ENCODE measurements at regions not wholly inside any gene's neighbourhood (a gene's known extent, or its start where the extent isn't known, plus 50 kb on each side); places are given as distances from the start of the nearest gene placed in this dataset.

GRCh38 chr13:21901336-21901735, 230.5 kb downstream of the FGF9 start:
- H3K27ac ChIP-seq (ENCODE audit: control insufficient read depth, insufficient read depth, low read length): no peak overlapping the region
- no peak overlapping the region for H2AFZ ChIP-seq (ENCODE audit: control insufficient read depth, low read length)
- H4K20me1 ChIP-seq (ENCODE audit: control insufficient read depth, extremely low read depth, insufficient read depth, low read length): no peaks in the 10 kb centered on the region
- peaks cover 12% of the 10 kb centered on the region for H3K27me3 ChIP-seq (ENCODE audit: control insufficient read depth, extremely low read depth, insufficient read depth, low read length)
- H3K4me2 ChIP-seq (ENCODE audit: control insufficient read depth, extremely low read depth, insufficient read depth, low read depth, low read length): no peak overlapping the region
- dilution Hi-C loops (cut with MboI; ENCODE audit: extremely low pct_ligation_motif_present, low sequenced_read_pairs): no loop called here
- no peak for FAIRE-seq
- no peaks in the 10 kb centered on the region for H3K4me1 ChIP-seq (ENCODE audit: control insufficient read depth, extremely low read depth, insufficient read depth, low read length)
- H3K36me3 ChIP-seq (ENCODE audit: control insufficient read depth in 2 of 2, extremely low read depth in 1 of 2, insufficient read depth in 2 of 2, low read length in 2 of 2): no peaks in the 10 kb centered on the region
- TF ChIP-seq CTCF (optimal IDR thresholded peaks at IDR 0.05 in 1 of 3, IDR thresholded peaks at IDR 0.05 in 1 of 3, conservative IDR thresholded peaks at IDR 0.05 in 1 of 3; ENCODE audit: extremely low read depth in 1 of 3, insufficient read depth in 2 of 3, low read length in 3 of 3): no peak
- TF ChIP-seq EZH2 (IDR thresholded peaks at IDR 0.05; ENCODE audit: low read length): no peak
- H3K9me1 ChIP-seq (ENCODE audit: control insufficient read depth, extremely low read depth, insufficient read depth, low read length): no peaks in the 10 kb centered on the region
- no peaks in the 10 kb centered on the region for H3K79me2 ChIP-seq (ENCODE audit: control insufficient read depth, insufficient read depth, low read length)
- no peak overlapping the region for H3K9ac ChIP-seq (ENCODE audit: control insufficient read depth, extremely low read depth, insufficient read depth, low read length)
- H3K4me3 ChIP-seq (ENCODE audit: control insufficient read depth in 2 of 3, extremely low read depth in 1 of 3, insufficient read depth in 2 of 3, low read depth in 1 of 3, low read length in 3 of 3): no peak overlapping the region
- H3K9me3 ChIP-seq (ENCODE audit: control insufficient read depth, low read depth, low read length): no peaks in the 10 kb centered on the region
- no peak for DNase-seq (ENCODE audit: low read depth, low spot score)

- no peak overlapping the region for H3K4me3 ChIP-seq (ENCODE audit: control insufficient read depth in 2 of 3, extremely low read depth in 1 of 3, insufficient read depth in 2 of 3, low read depth in 1 of 3, low read length in 3 of 3)
- no peaks in the 10 kb centered on the region for H3K9me1 ChIP-seq (ENCODE audit: control insufficient read depth, extremely low read depth, insufficient read depth, low read length)
- no peaks in the 10 kb centered on the region for H3K79me2 ChIP-seq (ENCODE audit: control insufficient read depth, insufficient read depth, low read length)
- TF ChIP-seq CTCF (optimal IDR thresholded peaks at IDR 0.05 in 1 of 3, IDR thresholded peaks at IDR 0.05 in 1 of 3, conservative IDR thresholded peaks at IDR 0.05 in 1 of 3; ENCODE audit: extremely low read depth in 1 of 3, insufficient read depth in 2 of 3, low read length in 3 of 3): no peak
- no peak for TF ChIP-seq EZH2 (IDR thresholded peaks at IDR 0.05; ENCODE audit: low read length)
- H3K27ac ChIP-seq (ENCODE audit: control insufficient read depth, insufficient read depth, low read length): no peak overlapping the region
- H4K20me1 ChIP-seq (ENCODE audit: control insufficient read depth, extremely low read depth, insufficient read depth, low read length): no peaks in the 10 kb centered on the region
- H2AFZ ChIP-seq (ENCODE audit: control insufficient read depth, low read length): no peak overlapping the region
- no peak overlapping the region for H3K9ac ChIP-seq (ENCODE audit: control insufficient read depth, extremely low read depth, insufficient read depth, low read length)
- no peak overlapping the region for H3K4me2 ChIP-seq (ENCODE audit: control insufficient read depth, extremely low read depth, insufficient read depth, low read depth, low read length)
- FAIRE-seq (no peak), DNase-seq (ENCODE audit: low read depth, low spot score) (no peak)
- H3K36me3 ChIP-seq (ENCODE audit: control insufficient read depth in 2 of 2, extremely low read depth in 1 of 2, insufficient read depth in 2 of 2, low read length in 2 of 2): no peaks in the 10 kb centered on the region
- no peaks in the 10 kb centered on the region for H3K9me3 ChIP-seq (ENCODE audit: control insufficient read depth, low read depth, low read length)
- dilution Hi-C loops (cut with MboI; ENCODE audit: extremely low pct_ligation_motif_present, low sequenced_read_pairs): no loop called here
- no peaks in the 10 kb centered on the region for H3K4me1 ChIP-seq (ENCODE audit: control insufficient read depth, extremely low read depth, insufficient read depth, low read length)
- H3K27me3 ChIP-seq (ENCODE audit: control insufficient read depth, extremely low read depth, insufficient read depth, low read length): peaks cover 12% of the 10 kb centered on the region
Measured at GRCh38 chr13:21901811-21902708, 231.2 kb downstream of the FGF9 start.

All from keratinocyte (primary cell).